Choroid plexus epithelial cell (primary cell): ENCODE measurements at regions not wholly inside any gene's neighbourhood (a gene's known extent, or its start where the extent isn't known, plus 50 kb on each side); places are given as distances from the start of the nearest gene placed in this dataset.
"Not testable (repeated sequence)": the region's sequence is repeated elsewhere in the genome, so short reads cannot be mapped to it uniquely, and the experiment has no call there.

Source experiments
- DNase-seq: peaks from one replicate; pipeline ENCODE4 v3.0.0-alpha.2; 2010; ENCODE audit warnings: low read depth
- H3K4me3 ChIP-seq: 2 replicates; pipeline ENCODE4 v1.5.1; 2011; ENCODE audit warnings: low read depth, mild to moderate bottlenecking, control low read depth, low read length, moderate library complexity
- CTCF ChIP-seq: conservative IDR thresholded peaks from 2 replicates; pipeline ENCODE4 v1.5.1; 2011; ENCODE audit warnings: low read depth, mild to moderate bottlenecking, control low read depth, inconsistent platforms, low read length, moderate library complexity

DNA sequence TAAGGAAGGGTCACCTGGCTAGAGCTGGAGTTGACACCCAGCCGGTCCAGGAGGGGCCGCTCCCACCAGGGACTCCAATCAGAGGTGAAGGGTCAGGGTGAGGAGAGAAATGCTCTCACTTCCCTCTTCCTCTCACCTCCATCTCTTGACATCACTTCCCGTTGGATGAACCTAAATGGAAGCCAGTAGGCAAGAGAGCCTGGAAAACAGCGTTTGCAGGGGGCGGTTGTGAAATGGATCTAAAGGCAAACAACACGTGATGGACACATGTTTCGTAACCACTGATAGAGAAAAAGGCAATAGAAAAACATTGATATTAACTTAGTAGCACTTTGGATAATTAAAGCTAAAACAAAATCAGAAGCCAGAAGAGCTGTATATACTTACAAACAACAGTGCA, 105.6 kb upstream of the FOXA2 start:
- no peak for TF ChIP-seq CTCF
- no peak for DNase-seq
- no peak overlapping the region for H3K4me3 ChIP-seq

DNA sequence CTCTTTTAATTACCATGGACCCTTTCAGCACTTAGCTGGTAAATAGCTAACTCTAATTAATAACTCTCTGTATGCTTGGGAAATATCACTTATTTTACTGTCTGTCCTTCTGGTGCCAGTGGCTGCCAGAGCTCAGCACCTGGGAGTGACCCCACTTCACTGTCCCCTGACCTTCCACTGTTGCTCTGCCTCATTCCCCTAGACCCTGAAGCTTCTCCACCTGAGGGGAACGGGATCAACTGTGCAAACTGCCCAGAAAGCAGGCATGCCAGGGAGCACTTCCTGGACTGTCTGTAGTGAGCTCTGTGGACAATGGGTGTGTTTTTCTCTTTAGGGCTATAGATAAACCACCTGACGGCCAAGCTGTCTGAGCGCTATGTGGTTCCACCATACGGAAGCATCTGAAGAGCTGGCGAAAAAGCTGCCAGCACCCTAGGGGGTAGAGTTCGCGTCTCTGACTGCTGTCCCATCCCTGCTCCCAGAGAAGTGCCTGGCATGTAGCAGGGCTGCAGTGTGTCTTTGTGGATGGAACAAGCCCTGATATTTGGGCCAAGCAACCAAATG, 106.3 kb upstream of the FOXA2 start:
- DNase-seq, result no peak
- TF ChIP-seq CTCF, result no peak
- no peak overlapping the region for H3K4me3 ChIP-seq

GRCh38 chr20:22691369-22692118, 107.2 kb upstream of the FOXA2 start:
- H3K4me3 ChIP-seq, result peak overlapping the region; percentile 20
- peak; percentile 93 for TF ChIP-seq CTCF
- peak; percentile 77 for DNase-seq

GRCh38 chr20:22692119-22692475, 107.7 kb upstream of the FOXA2 start:
- no peak for TF ChIP-seq CTCF
- H3K4me3 ChIP-seq, result no peak overlapping the region
- DNase-seq, result no peak

GRCh38 chr20:22692620-22693019, 108.2 kb upstream of the FOXA2 start:
- not testable (repeated sequence) for DNase-seq, H3K4me3 ChIP-seq

DNA sequence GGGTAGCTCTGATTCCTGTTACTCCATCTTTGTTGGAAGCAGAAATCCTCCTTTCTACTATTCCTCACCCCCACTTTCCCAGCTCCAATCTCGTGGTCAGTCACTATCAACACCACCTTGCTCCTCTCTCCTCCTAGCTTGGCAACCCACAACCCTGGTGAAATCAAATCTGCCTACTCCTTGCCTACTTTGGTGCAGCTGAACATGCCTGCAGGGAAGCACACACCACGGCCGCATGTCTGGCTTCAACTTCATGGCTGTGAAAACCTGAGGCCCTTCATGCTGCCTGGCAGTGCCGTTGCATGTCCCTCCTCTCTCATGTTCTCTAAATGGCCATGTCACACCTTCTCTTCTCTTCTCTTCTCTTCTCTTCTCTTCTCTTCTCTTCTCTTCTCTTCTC, 112.4 kb upstream of the FOXA2 start:
- DNase-seq, result no peak
- no peak for TF ChIP-seq CTCF
- H3K4me3 ChIP-seq, result no peak overlapping the region

DNA sequence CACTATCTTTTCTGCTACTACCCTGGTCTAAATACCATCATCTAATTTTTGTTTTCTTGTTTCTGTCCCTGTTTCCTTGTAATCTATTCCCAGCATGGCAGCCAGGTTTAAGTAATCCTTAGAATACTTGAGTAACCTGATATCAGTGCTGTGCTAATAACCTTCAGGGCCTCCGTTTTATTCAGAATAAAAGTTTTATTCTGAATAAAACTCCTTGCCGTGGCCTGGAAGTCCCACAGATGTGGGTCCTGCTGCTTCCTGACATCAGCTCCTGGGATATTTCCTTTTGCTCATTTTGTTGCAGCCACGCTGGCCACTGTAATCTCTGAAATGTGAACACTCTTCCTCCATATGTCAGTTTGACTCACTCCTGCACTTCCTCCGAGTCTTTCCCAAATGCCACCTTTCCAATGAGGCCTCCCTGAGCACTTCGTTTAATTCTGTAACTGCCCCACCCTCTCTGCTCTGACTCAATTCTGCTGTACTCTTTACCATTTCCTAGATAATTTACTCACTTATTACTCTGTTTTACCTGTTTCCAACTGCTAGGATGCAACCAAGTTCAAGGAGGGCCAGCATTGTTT, 114.0 kb upstream of the FOXA2 start:
- H3K4me3 ChIP-seq, result no peak overlapping the region
- TF ChIP-seq CTCF, result no peak
- DNase-seq, result peak; percentile 19
